Hippocampal formation (tissue), 2 donors: ENCODE measurements at regions not wholly inside any gene's neighbourhood (a gene's known extent, or its start where the extent isn't known, plus 50 kb on each side); places are given as distances from the start of the nearest gene placed in this dataset.

Experiments
- DNase-seq, 2 donors: peaks; one replicate each; lab custom pipeline; 2025; lab: John Stamatoyannopoulos, UW

DNA sequence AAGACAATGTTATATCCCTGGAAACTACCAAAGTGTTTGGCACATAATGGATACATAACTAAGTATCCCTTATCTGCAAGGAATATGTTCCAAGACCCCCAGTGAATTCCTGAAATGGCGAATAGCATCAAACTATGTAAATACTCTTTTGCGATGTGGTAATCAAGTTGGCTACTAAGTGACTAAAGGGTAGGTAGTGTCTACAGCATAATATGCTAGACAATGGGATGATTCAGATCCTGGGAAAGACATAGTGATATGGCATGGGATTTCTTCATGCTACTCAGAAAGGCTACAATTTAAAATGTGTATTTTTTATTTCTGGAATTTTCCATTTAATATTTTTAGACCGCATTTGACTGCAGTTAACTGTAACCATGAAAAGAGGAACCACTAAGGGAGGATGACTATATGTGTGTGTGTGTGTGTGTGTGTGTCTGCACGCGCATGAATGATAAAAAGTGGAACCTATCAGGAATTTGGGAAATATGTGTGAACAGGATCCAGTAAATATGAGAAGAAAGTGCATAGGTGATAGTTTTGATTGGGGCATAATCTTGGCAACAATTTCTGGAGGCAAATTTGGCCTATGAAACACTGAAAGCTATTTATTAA, 1899.9 kb downstream of the NCAM2 start:
- no peak for DNase-seq

DNA sequence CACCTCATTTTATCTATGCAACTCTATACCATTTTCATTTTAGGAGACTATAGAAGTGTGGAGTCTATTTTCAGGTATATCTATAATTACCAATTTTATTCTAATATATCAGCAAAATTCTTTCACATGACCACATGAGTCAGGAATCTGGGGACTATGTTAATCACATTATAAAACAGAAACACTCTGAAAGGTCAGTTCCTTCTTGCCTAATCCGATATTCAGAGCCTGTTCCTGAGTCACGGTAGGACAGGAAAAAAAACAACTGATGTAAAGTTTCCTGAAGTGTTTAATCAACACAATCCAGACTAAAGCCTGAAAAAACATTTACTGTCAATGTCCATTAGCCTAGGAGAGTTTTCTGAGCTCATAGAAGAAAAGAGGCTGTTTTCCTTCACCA, 1902.3 kb downstream of the NCAM2 start:
- no peak for DNase-seq

DNA sequence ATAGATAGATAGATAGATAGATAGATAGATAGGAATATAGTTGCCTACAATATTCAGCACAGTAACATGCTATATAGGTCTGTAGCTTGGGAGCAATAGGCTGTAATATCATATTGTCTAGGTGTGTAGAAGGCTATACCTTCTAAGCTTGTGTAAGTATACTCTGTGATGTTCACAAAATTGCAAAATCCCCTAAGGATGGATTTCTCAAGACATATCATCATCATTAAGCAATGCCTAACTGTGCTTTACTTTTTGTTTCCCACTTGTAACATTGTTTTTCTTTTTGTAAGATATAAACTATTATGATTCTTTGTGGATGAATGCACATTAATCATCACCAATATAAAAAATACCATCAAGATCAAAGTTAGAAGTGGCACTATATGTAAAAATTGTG, 1905.6 kb downstream of the NCAM2 start:
- DNase-seq, result no peak

DNA sequence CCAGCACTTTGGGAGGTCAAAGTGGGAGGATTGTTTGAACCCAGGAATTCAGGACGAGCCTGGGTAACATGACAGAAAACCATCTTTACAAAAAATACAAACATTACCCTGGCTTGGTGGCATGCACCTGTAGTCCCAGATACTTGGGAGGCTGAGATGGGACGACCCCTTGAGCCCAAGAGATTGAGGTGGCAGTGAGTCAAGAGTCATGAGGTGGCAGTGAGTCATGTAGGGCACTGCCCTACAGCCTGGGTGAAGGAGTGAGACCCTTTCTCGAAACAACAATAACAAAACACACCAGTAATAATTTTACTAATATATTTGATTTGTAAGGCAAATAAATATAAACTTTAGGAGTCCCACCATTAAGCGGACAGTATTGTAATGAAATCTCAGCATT, 1906.2 kb downstream of the NCAM2 start:
- no peak for DNase-seq

DNA sequence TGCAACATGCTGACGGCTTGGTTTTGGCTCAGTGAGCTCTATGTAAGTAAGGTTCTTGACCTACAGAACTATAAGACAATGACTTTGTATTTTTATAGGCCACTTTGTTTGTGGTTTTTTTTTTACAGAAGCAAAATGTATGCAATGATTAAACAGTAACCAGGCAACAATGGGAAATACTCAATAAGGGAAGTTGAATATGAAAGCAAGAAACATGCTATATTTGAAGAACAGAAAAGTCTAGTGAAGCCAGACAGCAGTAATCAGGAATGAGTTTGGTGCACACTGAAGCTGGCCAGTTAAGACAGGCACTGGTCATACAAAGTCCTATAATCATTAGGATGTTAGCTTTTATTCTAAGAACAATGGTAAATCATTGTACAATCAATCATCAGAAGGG, 1926.8 kb downstream of the NCAM2 start:
- DNase-seq, result no peak

DNA sequence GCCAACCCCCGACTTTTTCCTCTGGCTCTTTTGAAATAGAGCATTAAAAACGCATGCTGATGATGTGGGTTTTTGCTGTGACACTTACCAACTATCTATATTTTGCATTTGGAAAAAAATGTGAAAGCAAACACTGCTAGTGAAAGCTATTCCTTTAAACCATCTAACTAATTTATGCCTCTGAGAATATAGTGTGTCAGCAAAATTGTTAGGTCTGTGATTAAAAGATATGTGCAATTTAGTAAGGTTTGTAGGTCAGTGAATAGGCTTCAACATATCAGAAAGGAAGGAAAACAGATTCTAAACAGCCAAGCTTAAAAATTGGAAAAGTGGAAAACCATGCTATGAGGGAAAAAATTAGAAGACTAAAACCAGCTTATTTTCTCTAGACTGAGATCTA, 1929.3 kb downstream of the NCAM2 start:
- no peak for DNase-seq

DNA sequence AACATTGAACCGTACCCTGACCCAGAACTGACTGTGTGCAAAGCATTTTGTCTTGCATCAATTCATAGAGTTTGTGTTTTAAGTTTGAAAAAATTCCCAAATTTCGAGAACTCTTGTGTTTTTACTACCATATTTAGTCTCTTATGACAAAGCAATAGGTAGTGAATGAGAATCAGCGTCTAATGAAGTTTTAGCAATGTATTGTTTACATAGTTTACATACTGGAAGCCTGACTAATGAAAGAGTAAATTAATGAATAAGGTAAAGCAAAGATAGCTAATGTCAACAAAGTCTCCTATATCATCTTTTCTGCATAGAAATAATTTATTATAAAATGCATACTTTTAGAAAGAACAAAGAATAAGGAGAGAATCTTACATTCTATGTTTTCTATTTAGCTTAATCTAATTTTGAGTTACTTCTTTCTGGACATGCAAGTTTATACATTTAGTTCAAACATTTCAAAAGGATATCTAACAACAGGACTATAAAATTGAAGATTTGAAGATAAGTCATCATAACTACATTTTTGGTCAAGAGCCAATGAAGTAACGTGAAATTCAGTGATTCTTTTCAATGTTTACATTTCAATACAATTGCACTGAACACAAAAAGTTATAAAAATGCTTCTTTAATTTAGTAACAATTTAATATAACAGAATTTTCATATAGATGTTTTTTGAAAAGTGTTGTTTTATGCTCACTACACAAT, 1943.7 kb downstream of the NCAM2 start:
- DNase-seq, result no peak

DNA sequence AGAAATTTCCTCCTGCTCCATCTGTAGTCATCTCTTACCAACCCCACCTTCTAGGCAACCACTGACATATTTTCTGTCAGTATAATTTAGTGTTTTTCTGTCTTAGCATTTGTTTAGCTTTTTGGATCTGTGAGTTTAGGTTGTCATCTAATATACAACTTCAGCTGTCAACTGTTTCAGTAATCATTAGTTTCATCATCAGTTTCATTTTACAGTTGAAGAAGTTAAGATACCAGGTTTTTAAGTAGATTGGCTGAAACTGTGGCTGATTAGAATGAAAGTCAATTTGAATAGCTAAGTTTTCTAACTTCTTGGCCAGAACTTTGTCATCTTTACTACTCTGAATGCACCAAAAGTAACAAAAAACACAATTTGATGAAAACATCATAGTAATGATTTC, 1957.3 kb downstream of the NCAM2 start:
- no peak for DNase-seq

DNA sequence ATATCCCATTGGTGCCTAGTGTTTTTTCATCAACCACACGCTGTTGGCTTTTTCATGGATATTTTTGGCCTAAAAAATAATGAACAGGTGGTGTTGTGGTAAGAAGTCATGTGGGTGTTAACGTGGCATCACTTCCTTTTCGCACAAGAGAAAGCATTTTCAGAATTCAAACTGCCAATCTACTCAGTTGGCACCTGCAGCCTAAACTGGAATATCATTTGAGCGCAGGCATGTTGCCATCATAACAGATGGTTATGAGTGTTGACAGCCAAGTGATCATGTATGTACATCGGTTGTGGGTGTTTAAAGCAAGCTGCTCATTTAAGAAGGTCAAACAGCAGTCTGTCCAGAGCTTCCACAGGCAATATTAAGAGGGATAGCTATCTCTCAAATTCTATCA, 1963.0 kb downstream of the NCAM2 start:
- no peak for DNase-seq

DNA sequence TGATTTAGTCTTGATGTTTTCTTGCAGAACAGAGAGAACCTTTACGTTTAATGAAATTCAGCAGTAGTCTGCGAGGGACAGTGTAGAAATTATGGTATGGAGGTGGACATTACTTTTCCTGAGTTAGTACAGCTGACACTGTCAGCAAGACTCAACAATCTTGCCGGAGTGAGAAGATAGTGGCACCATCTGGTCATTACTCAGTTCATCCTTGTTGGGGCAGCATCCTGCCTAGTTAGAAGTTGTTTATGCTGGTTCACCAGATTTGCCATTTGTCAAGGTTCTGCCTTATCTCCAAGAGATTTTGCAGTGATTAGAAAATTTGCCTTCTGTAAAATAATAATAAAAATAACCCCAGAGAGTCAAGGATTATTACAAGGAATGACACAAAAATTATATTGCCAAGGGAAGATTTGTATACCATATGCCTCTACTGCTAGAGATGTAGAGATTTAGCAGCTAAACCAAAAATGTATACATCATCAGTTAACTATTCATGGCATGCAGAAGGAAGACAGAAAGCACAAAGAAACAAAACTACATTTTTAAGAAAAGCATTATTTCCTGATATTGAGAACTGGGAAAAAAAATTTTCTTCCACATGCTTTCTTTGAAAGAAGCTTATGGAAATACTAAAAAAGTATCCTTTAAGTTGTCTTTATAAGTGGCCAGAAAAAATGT, 1967.4 kb downstream of the NCAM2 start:
- no peak for DNase-seq

DNA sequence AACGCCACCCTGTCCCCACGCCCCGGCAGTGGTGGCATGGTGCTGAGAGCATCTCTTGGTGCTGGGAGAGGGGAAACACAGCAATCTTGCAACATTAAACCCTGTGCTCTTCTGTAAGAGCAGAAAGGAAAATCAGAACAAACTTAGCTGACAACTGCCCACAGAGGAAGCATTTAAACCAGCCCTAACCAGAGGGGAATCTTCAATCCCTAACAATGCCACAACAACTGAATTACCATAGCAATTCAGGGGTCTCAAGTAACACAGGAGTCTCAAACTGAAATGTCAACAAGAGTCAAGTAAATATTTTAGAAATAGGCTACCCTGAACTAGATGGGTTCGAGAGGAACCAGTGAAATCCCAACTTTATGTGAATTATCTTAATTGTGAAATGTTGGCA, 1983.6 kb downstream of the NCAM2 start:
- DNase-seq, result no peak

DNA sequence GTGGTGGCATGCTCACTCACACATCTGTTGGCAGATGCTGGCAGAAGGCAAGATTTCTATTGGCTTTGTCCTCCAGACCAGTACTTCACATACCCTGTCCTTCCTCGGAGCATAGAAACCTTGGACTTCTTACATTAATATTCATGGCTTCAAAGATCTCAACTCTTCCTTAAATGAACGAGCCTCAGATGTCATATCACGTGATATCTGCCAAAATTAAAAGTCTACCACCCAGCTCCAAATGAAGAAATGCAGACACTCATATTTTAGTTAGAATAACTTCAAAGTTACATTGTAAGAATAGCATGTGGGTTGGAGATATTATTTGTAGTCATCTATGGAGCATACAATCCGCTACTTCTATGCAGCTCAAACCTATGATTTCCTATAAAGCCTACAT, 1994.9 kb downstream of the NCAM2 start:
- DNase-seq, result no peak

DNA sequence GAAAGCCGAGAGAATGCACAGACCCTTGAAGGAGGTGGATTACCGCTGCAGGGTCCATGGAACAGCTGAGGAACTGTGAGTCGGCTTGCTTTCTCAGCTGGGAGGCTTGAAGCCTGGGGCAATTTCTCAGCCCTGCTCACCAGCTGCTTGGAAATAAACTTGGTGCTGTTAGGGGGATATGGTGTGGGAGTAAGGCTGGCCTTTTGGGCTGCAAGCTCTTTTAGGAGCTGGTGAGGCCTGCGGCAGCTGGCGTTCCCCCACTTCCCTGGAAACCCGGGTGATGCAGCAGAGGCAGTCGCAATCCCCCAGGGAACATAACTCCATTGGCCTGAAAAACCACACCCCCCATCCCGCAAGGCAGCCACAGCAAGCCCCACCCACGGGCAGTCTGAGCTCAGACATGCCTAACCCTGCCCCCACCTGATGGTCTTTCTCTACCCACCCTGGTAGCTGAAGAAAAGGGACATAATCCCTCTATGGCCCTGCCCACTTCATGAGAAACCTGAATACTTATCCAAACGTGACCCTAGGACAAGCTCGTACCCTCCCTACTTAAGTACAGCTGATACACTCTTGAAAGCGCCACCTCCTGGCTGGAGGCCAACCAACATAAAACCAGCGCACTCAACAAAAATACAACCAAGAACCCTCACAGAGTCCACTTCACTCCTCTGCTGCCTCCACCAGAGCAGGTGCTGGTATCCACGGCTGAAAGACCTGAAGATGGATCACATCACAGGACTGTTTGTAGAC, 1995.8 kb downstream of the NCAM2 start:
- no peak for DNase-seq

DNA sequence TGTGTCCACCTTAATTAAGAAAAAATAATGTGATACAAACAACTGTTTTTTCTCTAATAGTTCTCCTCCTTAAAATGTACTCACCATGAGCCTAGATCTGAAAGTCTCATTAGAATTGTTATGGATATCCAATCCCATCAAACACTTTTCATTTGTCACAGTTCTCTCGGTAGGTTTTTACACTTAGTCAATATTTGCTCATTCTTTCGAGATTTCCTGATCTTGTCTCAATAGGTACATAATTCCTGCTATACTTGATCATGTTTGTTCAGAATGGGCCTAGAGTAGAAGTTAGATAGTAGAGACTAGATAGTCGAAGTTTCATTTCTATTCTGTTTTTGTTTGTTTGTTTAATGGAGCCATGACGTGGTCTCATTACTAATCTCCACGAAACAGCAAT, 2005.7 kb downstream of the NCAM2 start:
- DNase-seq, result no peak

DNA sequence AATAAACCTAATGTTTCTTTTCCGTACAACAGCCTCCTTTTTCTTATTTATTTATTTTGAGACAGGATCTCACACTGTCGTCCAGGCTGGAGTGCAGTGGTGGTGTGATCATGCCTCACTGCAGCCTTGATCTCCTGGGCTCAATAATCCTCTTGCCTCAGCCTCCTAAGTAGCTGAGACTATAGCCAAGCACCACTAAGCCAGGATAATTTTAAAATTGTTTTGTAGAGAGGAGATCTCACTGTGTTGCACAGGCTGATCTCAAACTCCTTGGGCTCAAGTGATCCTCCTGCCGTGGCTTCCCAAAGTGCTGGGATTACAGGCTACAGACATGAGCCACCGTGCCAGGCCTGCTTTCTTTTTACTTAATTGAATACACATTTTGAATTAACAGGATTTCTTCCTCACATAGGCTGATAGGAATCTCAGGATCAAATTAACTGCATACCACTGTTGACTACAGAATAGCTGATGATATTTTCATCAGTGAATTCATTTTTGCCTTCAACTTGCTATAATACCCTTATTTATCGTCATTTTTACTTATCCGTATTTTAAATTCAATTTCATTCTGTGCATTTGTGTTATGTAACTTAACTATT, 2010.5 kb downstream of the NCAM2 start:
- no peak for DNase-seq

DNA sequence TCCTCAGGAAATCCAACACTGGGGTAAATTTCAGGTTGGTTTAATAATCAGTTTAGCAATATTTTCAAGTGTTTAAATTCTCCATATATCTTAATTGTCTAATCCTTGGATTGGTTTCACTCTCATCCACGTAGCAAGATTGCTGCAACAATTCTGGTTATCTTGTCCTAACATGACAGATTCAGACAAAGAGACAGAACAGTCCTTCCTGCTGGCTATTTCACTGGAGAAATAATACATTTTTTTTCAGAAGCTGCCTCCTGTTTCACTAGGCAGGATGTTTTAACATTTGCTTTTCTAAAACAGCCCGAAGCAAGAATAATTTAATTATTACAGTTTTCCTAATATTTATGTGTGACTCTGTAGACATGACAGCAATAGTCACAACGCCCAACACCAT, 2011.2 kb downstream of the NCAM2 start:
- DNase-seq, result no peak

DNA sequence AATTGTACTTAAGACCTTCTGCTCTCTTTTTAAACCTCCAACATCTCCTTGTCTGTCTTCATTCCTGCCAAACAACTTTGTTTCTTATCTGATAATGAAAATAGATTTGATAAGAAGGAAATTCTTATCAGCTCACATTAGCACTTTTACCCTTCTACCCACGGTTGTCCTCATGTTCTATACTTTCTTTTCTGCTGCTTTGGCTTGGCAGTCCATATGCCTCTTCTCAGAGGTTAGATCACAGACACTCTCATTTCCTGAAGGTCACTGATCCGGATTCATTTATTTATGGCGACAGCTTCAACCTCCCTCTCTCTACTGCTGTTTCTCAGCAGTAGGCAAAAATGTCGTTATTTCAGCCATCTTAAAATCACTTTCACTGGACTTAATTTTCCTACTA, 2015.8 kb downstream of the NCAM2 start:
- DNase-seq, result no peak

DNA sequence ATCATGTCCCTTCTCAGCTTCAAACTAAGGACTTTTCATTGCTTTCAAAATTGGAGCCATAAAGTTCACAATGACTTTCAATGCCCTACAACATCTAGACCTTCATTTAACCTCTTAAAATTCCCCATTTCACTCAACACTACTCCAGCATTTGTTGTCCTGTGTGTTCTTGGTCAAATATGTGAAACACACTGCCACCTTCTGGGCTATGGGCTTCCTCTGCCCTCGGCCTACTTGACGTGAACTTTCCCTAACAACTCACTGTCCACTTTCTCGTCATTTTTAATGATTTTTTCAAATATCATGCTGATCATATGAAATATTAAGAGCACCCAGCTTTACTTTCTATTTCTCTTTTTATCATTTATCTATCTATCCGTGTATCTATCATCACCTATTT, 2018.4 kb downstream of the NCAM2 start:
- DNase-seq, result no peak

DNA sequence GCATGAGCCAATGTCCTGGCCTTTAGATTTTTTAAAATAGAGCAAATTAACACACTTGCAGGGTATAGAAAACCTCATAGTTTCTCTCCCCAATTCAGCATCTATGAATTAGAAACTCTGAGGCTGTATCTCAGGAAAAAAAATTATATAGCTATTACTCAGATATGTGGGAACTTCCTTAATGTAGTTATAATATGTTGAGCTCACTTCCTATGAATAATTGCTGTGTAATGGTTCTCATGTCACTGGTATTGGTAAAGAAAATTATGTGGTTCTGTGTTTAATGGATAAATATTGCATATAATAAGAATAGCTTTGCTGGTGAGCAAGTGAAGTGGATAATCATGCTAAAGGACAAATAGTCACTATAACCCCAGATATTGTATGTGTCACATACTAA, 2019.8 kb downstream of the NCAM2 start:
- no peak for DNase-seq

DNA sequence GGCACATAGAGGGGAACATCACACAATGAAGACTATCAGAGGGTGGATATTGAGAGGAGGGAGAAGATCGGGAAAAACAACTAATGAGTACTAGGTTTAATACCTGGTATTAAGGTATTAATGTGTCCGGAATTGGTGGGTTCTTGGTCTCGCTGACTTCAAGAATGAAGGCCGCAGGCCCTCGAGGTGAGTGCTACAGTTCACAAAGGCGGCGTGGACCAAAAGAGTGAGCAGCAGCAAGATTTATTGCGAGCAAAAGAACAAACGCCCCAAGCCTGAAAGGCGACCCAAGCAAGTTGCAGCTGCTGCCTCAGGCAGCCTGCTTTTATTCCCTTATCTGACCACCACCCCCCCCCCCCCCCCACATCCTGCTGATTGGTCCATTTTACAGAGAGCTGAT, 2022.8 kb downstream of the NCAM2 start:
- no peak for DNase-seq

DNA sequence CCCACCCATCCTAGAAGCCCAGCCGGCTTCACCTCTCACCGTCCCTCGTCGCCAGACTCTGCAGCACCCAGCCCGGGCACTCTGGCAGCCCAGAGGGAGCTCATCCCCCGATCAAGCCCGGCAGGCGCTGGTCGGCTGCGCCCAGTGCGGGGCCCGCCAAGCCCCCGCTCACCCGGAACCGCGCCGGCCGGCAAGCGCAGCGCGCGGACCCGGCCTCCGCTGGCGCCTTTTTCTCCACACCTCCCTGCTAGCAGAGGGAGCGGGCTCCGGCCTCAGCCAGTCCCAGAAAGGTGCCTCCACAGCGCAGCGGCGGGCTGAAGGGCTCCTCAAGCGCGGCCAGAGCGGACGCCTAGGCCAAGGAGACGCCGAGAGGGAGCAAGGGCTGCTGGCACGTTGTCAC, 2023.3 kb downstream of the NCAM2 start:
- DNase-seq, result no peak

DNA sequence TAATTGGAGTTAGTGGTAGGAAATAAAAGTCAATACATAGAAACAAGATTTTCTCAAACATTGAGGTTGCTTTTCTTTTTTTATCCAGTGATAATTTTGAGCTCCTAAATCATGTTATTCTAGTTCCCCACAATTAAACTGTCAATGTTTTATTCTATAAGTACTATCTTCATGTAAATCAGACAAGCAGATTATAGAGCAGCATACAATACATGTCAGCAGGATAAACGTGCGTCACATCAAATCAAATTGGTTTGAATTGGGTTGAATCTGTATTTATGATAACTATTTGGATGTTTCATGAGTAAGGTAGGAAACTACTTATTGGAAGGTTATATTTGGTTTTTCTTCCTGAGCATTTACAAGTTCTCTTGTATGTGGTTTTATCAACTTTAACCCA, 2028.7 kb downstream of the NCAM2 start:
- DNase-seq, result no peak
